ENCODE measurements at regions not wholly inside any gene's neighbourhood (a gene's known extent, or its start where the extent isn't known, plus 50 kb on each side); places are given as distances from the start of the nearest gene placed in this dataset.

DNA sequence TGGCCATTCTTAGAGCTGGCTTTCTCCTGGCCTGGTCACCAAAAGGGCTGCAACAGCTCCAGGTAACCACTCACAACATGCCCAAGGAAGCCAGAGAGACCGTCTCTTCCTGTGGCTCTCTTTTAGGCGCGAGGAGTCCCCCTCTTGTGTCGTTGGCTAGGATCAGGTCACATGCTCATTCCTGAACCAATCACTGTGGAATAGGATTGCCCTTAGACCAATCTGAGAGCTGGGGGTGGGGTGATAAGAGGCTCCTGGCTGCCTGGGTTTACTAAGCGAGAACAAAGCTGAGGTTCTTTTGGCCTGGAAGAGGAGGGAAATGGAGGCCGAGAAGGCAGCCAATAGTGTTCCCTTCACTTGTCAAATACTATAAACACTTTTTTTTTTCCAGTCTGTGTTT lies 452.1 kb upstream of the PROX1 start:
- TF ChIP-seq, protein P1, sequence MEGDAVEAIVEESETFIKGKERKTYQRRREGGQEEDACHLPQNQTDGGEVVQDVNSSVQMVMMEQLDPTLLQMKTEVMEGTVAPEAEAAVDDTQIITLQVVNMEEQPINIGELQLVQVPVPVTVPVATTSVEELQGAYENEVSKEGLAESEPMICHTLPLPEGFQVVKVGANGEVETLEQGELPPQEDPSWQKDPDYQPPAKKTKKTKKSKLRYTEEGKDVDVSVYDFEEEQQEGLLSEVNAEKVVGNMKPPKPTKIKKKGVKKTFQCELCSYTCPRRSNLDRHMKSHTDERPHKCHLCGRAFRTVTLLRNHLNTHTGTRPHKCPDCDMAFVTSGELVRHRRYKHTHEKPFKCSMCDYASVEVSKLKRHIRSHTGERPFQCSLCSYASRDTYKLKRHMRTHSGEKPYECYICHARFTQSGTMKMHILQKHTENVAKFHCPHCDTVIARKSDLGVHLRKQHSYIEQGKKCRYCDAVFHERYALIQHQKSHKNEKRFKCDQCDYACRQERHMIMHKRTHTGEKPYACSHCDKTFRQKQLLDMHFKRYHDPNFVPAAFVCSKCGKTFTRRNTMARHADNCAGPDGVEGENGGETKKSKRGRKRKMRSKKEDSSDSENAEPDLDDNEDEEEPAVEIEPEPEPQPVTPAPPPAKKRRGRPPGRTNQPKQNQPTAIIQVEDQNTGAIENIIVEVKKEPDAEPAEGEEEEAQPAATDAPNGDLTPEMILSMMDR (conservative IDR thresholded peaks at IDR 0.05), result no peak
- TF ChIP-seq ZFX (IDR thresholded peaks at IDR 0.05), result no peak
